Mammary epithelial cell (primary cell): ENCODE measurements at regions not wholly inside any gene's neighbourhood (a gene's known extent, or its start where the extent isn't known, plus 50 kb on each side); places are given as distances from the start of the nearest gene placed in this dataset.

Source experiments
- EZH2 ChIP-seq: IDR thresholded peaks from 2 replicates; pipeline ENCODE4 v1.6.1; 2012; ENCODE audit warnings: low read length, inconsistent platforms, borderline replicate concordance
- TF ChIP-seq, protein P1 (sequence below), 2 donors: IDR thresholded peaks in 1 of 2; conservative IDR thresholded peaks in 1 of 2; 2 replicates each; pipeline ENCODE4 v1.5.1; 2011 to 2012; ENCODE audit warnings: inconsistent platforms in 2 of 2, low read length in 2 of 2, mild to moderate bottlenecking in 2 of 2, control low read depth in 1 of 2, low read depth in 1 of 2; ENCODE audit not compliant: insufficient read depth in 1 of 2; ENCODE audit errors: extremely low read depth in 1 of 2

DNA sequence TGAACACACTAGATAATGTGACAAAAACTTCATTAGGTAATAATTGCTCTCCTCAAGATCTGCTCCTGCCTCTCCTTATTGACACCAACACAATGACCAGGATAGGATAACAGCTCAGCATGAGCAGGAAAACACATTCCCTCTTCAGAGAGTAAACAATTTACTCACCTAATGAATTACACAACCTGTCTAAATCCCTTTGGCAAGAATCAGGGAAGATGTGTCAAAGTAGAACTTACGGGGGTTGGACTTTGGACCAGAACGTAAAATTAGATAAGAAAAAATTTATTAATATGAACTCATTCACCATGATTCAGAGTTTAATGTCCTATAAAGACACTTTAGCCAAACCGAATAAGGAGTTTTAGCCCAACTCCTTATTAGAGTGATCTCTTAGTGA lies 512.2 kb downstream of the SATB2 start:
- TF ChIP-seq, protein P1, sequence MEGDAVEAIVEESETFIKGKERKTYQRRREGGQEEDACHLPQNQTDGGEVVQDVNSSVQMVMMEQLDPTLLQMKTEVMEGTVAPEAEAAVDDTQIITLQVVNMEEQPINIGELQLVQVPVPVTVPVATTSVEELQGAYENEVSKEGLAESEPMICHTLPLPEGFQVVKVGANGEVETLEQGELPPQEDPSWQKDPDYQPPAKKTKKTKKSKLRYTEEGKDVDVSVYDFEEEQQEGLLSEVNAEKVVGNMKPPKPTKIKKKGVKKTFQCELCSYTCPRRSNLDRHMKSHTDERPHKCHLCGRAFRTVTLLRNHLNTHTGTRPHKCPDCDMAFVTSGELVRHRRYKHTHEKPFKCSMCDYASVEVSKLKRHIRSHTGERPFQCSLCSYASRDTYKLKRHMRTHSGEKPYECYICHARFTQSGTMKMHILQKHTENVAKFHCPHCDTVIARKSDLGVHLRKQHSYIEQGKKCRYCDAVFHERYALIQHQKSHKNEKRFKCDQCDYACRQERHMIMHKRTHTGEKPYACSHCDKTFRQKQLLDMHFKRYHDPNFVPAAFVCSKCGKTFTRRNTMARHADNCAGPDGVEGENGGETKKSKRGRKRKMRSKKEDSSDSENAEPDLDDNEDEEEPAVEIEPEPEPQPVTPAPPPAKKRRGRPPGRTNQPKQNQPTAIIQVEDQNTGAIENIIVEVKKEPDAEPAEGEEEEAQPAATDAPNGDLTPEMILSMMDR (conservative IDR thresholded peaks at IDR 0.05 in 1 of 2, IDR thresholded peaks at IDR 0.05 in 1 of 2; ENCODE audit: extremely low read depth in 1 of 2, insufficient read depth in 1 of 2, low read depth in 1 of 2, low read length in 2 of 2) = no peak
- no peak for TF ChIP-seq EZH2
